Trophoblast cell (in vitro differentiated cells and primary cell): ENCODE measurements at regions not wholly inside any gene's neighbourhood (a gene's known extent, or its start where the extent isn't known, plus 50 kb on each side); places are given as distances from the start of the nearest gene placed in this dataset.
A peak's percentile ranks its signal among the peaks of the same experiment; 100 is the strongest.

Source experiments
- DNase-seq, 2 donors: peaks; one replicate each; pipeline ENCODE4 v3.0.0-alpha.2; 2016
- H2AFZ ChIP-seq: 2 replicates; pipeline ENCODE4 v1.6.1; 2013; ENCODE audit warnings: low read length, moderate library complexity, mild to moderate bottlenecking; ENCODE audit not compliant: insufficient read depth, poor library complexity
- H2AK5ac ChIP-seq: 2 replicates; pipeline ENCODE4 v1.6.1; 2013; ENCODE audit warnings: mild to moderate bottlenecking, low read length
- H2BK120ac ChIP-seq: 2 replicates; pipeline ENCODE4 v1.6.1; 2013; ENCODE audit warnings: low read length, mild to moderate bottlenecking, moderate library complexity; ENCODE audit not compliant: insufficient read depth, poor library complexity
- H2BK12ac ChIP-seq: 2 replicates; pipeline ENCODE4 v1.6.1; 2013; ENCODE audit warnings: mild to moderate bottlenecking, low read length, moderate library complexity
- H2BK5ac ChIP-seq: 2 replicates; pipeline ENCODE4 v1.6.1; 2013; ENCODE audit warnings: low read length, low read depth, moderate library complexity, mild to moderate bottlenecking; ENCODE audit not compliant: poor library complexity
- H3K14ac ChIP-seq: 2 replicates; pipeline ENCODE4 v1.6.1; 2013; ENCODE audit warnings: mild to moderate bottlenecking, low read length
- H3K18ac ChIP-seq: 2 replicates; pipeline ENCODE4 v1.6.1; 2013; ENCODE audit warnings: mild to moderate bottlenecking, low read length
- H3K23ac ChIP-seq: 2 replicates; pipeline ENCODE4 v1.6.1; 2013; ENCODE audit warnings: low read length
- H3K27ac ChIP-seq: 2 replicates; pipeline ENCODE4 v1.5.1; 2013; ENCODE audit warnings: low read depth, mild to moderate bottlenecking, inconsistent platforms, low read length, moderate library complexity
- H3K27me3 ChIP-seq: 2 replicates; pipeline ENCODE4 v1.6.1; 2013; ENCODE audit warnings: inconsistent platforms, mild to moderate bottlenecking, low read length, moderate library complexity; ENCODE audit not compliant: insufficient read depth
- H3K36me3 ChIP-seq, 2 experiments: 1 replicate in 1 of 2; 2 replicates in 1 of 2; pipeline ENCODE4 v1.6.1; 2013; ENCODE audit warnings: low read length in 2 of 2, mild to moderate bottlenecking in 2 of 2, moderate library complexity in 1 of 2; ENCODE audit not compliant: insufficient read depth in 2 of 2, control insufficient read depth in 1 of 2
- H3K4ac ChIP-seq: 2 replicates; pipeline ENCODE4 v1.6.1; 2013; ENCODE audit warnings: low read depth, mild to moderate bottlenecking, low read length, moderate library complexity
- H3K4me1 ChIP-seq, 2 experiments: 1 replicate in 1 of 2; 2 replicates in 1 of 2; pipeline ENCODE4 v1.6.1; 2013; ENCODE audit warnings: low read length in 2 of 2, mild to moderate bottlenecking in 2 of 2, moderate library complexity in 1 of 2; ENCODE audit not compliant: insufficient read depth in 2 of 2, control insufficient read depth in 1 of 2
- H3K4me2 ChIP-seq: 2 replicates; pipeline ENCODE4 v1.6.1; 2013; ENCODE audit warnings: inconsistent platforms, mild to moderate bottlenecking, low read length, moderate library complexity
- H3K4me3 ChIP-seq: 2 replicates; pipeline ENCODE4 v1.5.1; 2013; ENCODE audit warnings: mild to moderate bottlenecking, low read depth, low read length, inconsistent platforms
- H3K79me1 ChIP-seq: one replicate; pipeline ENCODE4 v1.6.1; 2013; ENCODE audit warnings: low read length
- H3K79me2 ChIP-seq: 2 replicates; pipeline ENCODE4 v1.6.1; 2013; ENCODE audit warnings: low read length, mild to moderate bottlenecking; ENCODE audit not compliant: control insufficient read depth, insufficient read depth, poor library complexity
- H3K9ac ChIP-seq: 2 replicates; pipeline ENCODE4 v1.6.1; 2013; ENCODE audit warnings: mild to moderate bottlenecking, low read length
- H3K9me3 ChIP-seq: 2 replicates; pipeline ENCODE4 v1.6.1; 2013; ENCODE audit warnings: low read depth, mild to moderate bottlenecking, control low read depth, inconsistent platforms, low read length; ENCODE audit not compliant: insufficient read depth
- H4K12ac ChIP-seq: 2 replicates; pipeline ENCODE4 v1.6.1; 2013; ENCODE audit warnings: low read depth, mild to moderate bottlenecking, low read length, moderate library complexity
- H4K8ac ChIP-seq: 2 replicates; pipeline ENCODE4 v1.6.1; 2013; ENCODE audit warnings: low read depth, mild to moderate bottlenecking, low read length, moderate library complexity
- H4K91ac ChIP-seq: one replicate; pipeline ENCODE4 v1.6.1; 2013; ENCODE audit warnings: low read depth, mild to moderate bottlenecking, low read length, moderate library complexity
- WGBS: extraction: QIAGEN DNeasy Blood & Tissue Kit; methylation state at CpG from one replicate; pipeline ENCODE4 v1.1.7; 2013; ENCODE audit warnings: missing lambda C conversion rate; ENCODE audit not compliant: insufficient read length, insufficient coverage; ENCODE audit errors: extremely low coverage; 5-methylcytosine and 5-hydroxymethylcytosine counted together

- H3K27me3 ChIP-seq = no peaks in the 10 kb centered on the region
- no peak overlapping the region for H4K12ac ChIP-seq
- H3K27ac ChIP-seq = no peak overlapping the region
- no peak overlapping the region for H4K8ac ChIP-seq
- no CpG with 5 or more reads among the region's 3 CpGs for WGBS
- H3K4ac ChIP-seq = no peak overlapping the region
- H3K9ac ChIP-seq = no peak overlapping the region
- no peak overlapping the region for H2AK5ac ChIP-seq
- no peak overlapping the region for H2AFZ ChIP-seq
- no peak overlapping the region for H3K4me2 ChIP-seq
- no peaks in the 10 kb centered on the region for H3K4me1 ChIP-seq
- no peaks in the 10 kb centered on the region for H3K9me3 ChIP-seq
- no peak overlapping the region for H2BK120ac ChIP-seq
- no peaks in the 10 kb centered on the region for H3K36me3 ChIP-seq
- H3K79me2 ChIP-seq = no peaks in the 10 kb centered on the region
- no peak overlapping the region for H2BK5ac ChIP-seq
- no peaks in the 10 kb centered on the region for H3K79me1 ChIP-seq
- H3K4me3 ChIP-seq = no peak overlapping the region
- no peak overlapping the region for H3K18ac ChIP-seq
- H4K91ac ChIP-seq = no peak overlapping the region
- no peak overlapping the region for H3K23ac ChIP-seq
- H2BK12ac ChIP-seq = no peak overlapping the region
- DNase-seq = no peak
- H3K14ac ChIP-seq = no peak overlapping the region
Observed at GRCh38 chr2:13515254-13515653, 798.5 kb downstream of the TRIB2 start.

- H3K9ac ChIP-seq = no peak overlapping the region
- DNase-seq = no peak
- H3K14ac ChIP-seq = no peak overlapping the region
- H3K36me3 ChIP-seq = no peaks in the 10 kb centered on the region
- no peak overlapping the region for H4K8ac ChIP-seq
- no peaks in the 10 kb centered on the region for H3K27me3 ChIP-seq
- no peak overlapping the region for H3K4me3 ChIP-seq
- H3K23ac ChIP-seq = no peak overlapping the region
- no peaks in the 10 kb centered on the region for H3K9me3 ChIP-seq
- no peaks in the 10 kb centered on the region for H3K4me1 ChIP-seq
- no peak overlapping the region for H3K27ac ChIP-seq
- no peaks in the 10 kb centered on the region for H3K79me2 ChIP-seq
- H2BK120ac ChIP-seq = no peak overlapping the region
- no CpG with 5 or more reads among the region's 6 CpGs for WGBS
- H2BK5ac ChIP-seq = no peak overlapping the region
- H2AFZ ChIP-seq = no peak overlapping the region
- no peak overlapping the region for H3K18ac ChIP-seq
- H2BK12ac ChIP-seq = no peak overlapping the region
- H3K4ac ChIP-seq = no peak overlapping the region
- no peak overlapping the region for H4K91ac ChIP-seq
- H2AK5ac ChIP-seq = no peak overlapping the region
- H3K4me2 ChIP-seq = no peak overlapping the region
- no peak overlapping the region for H4K12ac ChIP-seq
- no peaks in the 10 kb centered on the region for H3K79me1 ChIP-seq
Observed at GRCh38 chr2:13522096-13522495, 805.4 kb downstream of the TRIB2 start.

GRCh38 chr2:13522917-13523821, 806.4 kb downstream of the TRIB2 start:
- H2BK120ac ChIP-seq = no peak overlapping the region
- H4K91ac ChIP-seq = no peak overlapping the region
- H3K18ac ChIP-seq = no peak overlapping the region
- no peak overlapping the region for H2BK12ac ChIP-seq
- no peaks in the 10 kb centered on the region for H3K79me2 ChIP-seq
- no peak overlapping the region for H3K27ac ChIP-seq
- no peaks in the 10 kb centered on the region for H3K4me1 ChIP-seq
- no peak overlapping the region for H3K9ac ChIP-seq
- H4K8ac ChIP-seq = no peak overlapping the region
- H3K36me3 ChIP-seq = no peaks in the 10 kb centered on the region
- no CpG with 5 or more reads among the region's 6 CpGs for WGBS
- H4K12ac ChIP-seq = no peak overlapping the region
- H3K23ac ChIP-seq = no peak overlapping the region
- no peaks in the 10 kb centered on the region for H3K79me1 ChIP-seq
- H3K4me3 ChIP-seq = no peak overlapping the region
- H2AK5ac ChIP-seq = no peak overlapping the region
- H2AFZ ChIP-seq = no peak overlapping the region
- H3K4ac ChIP-seq = no peak overlapping the region
- H3K27me3 ChIP-seq = no peaks in the 10 kb centered on the region
- no peaks in the 10 kb centered on the region for H3K9me3 ChIP-seq
- no peak overlapping the region for H3K14ac ChIP-seq
- H3K4me2 ChIP-seq = no peak overlapping the region
- no peak overlapping the region for H2BK5ac ChIP-seq
- peak; percentile 27 to 46 for DNase-seq

DNA sequence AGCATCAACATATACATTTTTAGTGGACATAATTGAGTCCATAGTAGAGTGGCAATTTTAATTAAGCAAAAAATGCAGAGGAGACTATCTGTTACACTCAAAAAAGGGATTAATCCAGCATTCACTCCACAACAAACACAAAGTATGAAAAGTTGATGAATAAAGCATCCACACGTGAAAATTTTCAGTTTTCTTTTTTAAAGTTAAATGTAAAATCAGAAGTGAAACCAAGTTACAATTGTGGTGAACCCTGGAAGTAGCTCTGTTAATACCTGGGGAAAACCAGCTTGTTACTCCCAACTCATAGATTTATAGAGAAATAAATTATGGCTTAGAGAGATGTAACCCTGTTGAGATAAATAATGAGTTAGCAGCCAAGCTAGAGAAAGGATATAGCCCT, 807.8 kb downstream of the TRIB2 start:
- Histone ChIP-seq H3K14ac (no peak overlapping the region), H3K9ac (no peak overlapping the region), H3K36me3 (no peaks in the 10 kb centered on the region), H4K12ac (no peak overlapping the region), H2BK120ac (no peak overlapping the region), H3K27me3 (no peaks in the 10 kb centered on the region), H2BK5ac (no peak overlapping the region), H3K4me1 (no peaks in the 10 kb centered on the region), H4K91ac (no peak overlapping the region), H2AK5ac (no peak overlapping the region), H3K4me3 (no peak overlapping the region), H3K79me1 (no peaks in the 10 kb centered on the region), H2AFZ (no peak overlapping the region), H3K9me3 (no peaks in the 10 kb centered on the region), H3K4ac (no peak overlapping the region), H3K4me2 (no peak overlapping the region), H3K79me2 (no peaks in the 10 kb centered on the region), H3K23ac (no peak overlapping the region), H3K18ac (no peak overlapping the region), H3K27ac (no peak overlapping the region), H2BK12ac (no peak overlapping the region), H4K8ac (no peak overlapping the region)
- no CpG with 5 or more reads among the region's 1 CpG for WGBS
- no peak for DNase-seq
